GM21447 (cell line): ENCODE measurements at regions not wholly inside any gene's neighbourhood (a gene's known extent, or its start where the extent isn't known, plus 50 kb on each side); places are given as distances from the start of the nearest gene placed in this dataset.

Experiments used
- ATAC-seq: cut with Tn5 transposase; IDR thresholded peaks from one replicate; pipeline ENCODE4 v1.9.1; 2021; ENCODE audit not compliant: unreplicated experiment

DNA sequence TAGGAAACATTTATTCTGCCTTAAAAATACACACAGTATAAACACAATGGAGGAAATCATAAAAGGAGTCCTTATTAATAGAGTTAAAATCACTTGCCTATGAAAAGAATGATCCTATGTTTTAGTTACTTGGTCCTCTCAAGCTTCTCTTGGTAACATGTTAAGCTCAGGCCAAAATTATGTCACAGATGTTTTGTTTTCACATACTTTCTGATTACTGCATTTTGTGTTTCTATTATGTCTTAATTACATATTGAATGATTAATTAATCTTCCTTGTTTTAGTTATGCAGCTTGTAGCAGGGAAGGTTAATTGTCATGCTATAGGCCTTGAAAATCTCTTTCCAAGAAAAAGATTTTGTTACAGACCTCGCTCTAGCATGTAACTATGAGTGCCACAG is 406.0 kb downstream of the PLA2G4A start:
- no peak for ATAC-seq

DNA sequence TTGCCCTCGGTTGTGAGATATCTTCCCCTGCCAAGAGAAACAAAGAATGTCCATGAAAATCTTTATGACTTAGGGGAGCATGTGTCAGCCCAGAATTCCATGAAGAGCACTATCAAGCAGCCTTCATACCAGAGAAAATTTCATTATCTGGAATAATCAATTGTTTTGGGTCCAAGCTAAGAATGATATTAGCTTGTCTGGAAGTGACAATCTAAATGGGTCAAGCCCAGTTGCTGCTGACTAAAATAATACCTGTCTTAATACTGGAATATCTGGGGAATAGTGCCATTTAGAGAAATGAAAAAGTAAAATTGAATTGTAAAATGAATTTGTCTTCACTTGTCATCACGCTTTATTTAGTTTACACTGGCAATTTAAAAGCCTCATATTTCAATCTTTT is 407.4 kb downstream of the PLA2G4A start:
- no peak for ATAC-seq

DNA sequence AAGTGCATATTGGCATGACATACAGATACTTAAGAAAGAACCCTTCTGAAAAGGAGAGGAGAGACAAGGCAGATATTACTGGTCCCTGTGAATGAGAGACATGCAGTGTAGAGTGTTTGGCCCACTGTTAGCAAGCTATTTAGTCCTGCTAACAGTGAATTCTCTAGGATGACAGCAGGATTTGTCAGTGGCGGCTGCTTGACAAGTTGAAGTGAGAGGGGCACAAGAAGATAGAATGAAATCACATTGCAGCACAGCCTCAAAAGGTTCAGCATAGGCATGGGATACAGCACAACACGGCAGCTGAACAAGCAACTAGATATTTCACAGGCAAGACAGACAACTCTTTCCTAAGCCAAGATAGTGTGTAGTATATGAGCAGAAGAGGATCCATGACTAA is 407.9 kb downstream of the PLA2G4A start:
- no peak for ATAC-seq

GRCh38 chr1:187237542-187237941 is 408.8 kb downstream of the PLA2G4A start:
- ATAC-seq = no peak

DNA sequence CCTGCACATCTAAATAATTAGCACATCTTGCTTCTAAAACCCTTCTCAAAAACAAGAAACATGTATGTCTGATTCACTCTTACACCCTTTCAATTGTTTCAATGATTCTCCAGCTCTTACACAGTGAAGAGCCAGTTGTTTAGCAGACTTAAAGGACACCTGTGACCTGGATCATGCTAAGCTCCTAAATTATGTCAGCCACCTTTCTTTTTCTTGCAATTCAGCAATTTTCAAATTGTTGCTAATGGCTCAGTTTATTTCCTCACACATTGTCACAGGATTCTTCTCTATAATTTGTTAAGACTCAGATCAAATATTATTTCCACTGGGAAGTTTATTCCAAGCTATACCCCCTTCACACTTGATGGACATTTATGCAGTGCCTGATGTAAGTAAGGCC is 413.2 kb downstream of the PLA2G4A start:
- ATAC-seq = no peak

GRCh38 chr1:187244623-187245022 is 415.9 kb downstream of the PLA2G4A start:
- ATAC-seq = no peak

GRCh38 chr1:187245201-187245600 is 416.5 kb downstream of the PLA2G4A start:
- no peak for ATAC-seq

DNA sequence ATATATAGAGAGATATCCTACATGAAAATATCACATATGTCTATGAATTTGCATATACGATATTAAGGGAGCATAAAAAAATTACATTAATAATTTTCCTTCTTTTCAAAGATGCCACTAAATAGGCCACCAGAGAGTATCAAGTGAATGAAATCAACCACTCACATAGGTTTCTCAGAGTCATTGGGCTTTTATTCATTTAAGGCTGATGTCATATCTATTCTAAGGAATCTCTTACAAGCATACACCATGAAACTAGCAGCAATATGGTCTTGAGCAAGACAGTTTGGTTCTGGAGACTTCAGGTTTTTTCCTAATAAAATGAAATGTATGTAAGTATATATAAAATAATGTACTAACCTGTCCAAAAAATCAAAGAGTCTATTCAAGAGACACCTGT is 420.4 kb downstream of the PLA2G4A start:
- no peak for ATAC-seq

DNA sequence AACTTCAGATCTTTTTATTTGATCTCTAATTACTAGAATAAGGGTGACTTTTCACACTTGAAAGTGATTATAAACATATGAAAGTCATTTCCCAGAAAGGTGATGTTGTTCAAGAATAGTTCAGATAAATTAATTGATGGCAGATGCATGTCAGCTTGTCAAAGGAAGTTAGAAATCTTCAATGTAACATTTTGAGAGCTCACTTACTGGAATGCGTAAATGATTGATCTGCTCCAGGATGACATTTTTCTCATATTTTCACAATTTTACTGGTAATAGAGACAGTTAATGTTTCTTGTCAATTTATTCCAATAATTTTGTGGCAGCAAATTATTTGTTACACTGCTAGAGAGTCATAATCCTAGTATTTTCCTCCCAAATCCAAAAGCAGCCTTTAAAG is 424.2 kb downstream of the PLA2G4A start:
- no peak for ATAC-seq

GRCh38 chr1:187257476-187257875 is 428.7 kb downstream of the PLA2G4A start:
- no peak for ATAC-seq

DNA sequence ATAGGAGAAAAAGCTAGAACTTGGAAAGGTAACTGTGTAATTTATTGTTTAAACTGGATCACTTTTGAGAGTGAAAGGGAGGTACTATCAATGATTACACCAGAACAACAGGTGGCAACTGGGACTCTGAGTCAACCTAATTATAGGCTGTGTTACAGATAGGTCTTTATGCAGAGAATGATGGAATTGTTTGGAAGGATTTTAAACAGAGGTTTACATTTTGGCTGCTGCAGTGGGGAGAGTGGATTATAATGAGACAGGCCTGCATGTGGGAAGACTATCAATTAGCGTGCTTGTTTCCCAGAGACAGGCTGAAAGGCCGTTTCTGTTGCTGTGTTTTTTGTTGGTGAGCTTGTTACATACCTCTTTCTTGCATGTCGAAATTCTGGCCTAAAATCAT is 432.9 kb downstream of the PLA2G4A start:
- no peak for ATAC-seq

- ATAC-seq = no peak
Observed at GRCh38 chr1:187262731-187263130, 434.0 kb downstream of the PLA2G4A start.

DNA sequence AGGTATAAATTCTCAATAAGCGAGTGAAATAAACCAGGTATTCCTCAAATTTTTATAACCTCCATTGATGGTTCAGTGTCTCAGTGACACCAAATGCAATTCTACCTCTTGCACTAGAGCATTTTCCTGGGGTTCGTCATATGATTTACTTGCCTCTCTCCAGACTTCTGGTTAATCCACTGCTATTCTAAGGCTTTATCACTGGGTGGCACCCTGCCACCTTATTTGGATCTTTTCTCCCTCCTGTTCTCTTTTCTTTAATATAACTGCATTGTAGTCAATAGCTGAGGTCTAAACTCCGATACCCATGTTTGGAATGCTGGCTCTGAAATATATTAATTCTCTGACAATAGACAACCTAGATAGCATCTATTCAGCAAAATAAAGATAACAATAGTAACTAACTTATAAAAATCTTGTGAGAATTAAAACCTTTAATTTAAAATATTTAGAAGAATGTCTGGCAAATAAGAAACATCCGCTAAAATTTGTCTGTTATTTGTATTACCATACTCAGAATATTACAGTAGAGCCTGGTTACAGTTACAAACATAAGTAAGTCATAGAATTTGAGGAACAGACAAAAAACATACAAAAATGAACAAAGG is 436.4 kb downstream of the PLA2G4A start:
- ATAC-seq = no peak

GRCh38 chr1:187266051-187266450 is 437.3 kb downstream of the PLA2G4A start:
- ATAC-seq = no peak

- no peak for ATAC-seq
Observed at GRCh38 chr1:187267827-187268226, 439.1 kb downstream of the PLA2G4A start.

GRCh38 chr1:187270256-187270655 is 441.5 kb downstream of the PLA2G4A start:
- no peak for ATAC-seq

- no peak for ATAC-seq
Observed at GRCh38 chr1:187275346-187275745, 446.6 kb downstream of the PLA2G4A start.

- no peak for ATAC-seq
Observed at GRCh38 chr1:187275985-187276575, 447.3 kb downstream of the PLA2G4A start.

- no peak for ATAC-seq
Observed at GRCh38 chr1:187276677-187277076, 447.9 kb downstream of the PLA2G4A start.

DNA sequence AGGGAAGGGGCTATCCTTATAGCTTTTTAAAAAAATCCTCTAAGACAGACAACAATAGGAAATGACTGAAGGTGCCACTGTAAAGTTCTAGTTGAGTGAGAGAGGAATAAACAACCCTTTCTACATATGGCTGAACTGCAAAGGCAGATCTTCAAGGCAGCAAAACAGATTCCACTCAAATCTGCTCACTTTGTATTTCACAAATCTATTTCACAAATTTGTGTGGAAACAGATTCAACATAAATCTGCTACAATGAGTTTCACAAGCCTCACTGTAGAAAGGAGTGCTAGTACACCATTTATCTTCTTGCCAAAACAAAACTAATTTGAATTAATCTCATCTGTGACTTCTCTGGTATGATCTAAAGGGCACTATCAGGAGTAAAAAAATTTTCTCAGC is 451.3 kb downstream of the PLA2G4A start:
- no peak for ATAC-seq

- ATAC-seq = no peak
Observed at GRCh38 chr1:187281085-187281484, 452.3 kb downstream of the PLA2G4A start.

DNA sequence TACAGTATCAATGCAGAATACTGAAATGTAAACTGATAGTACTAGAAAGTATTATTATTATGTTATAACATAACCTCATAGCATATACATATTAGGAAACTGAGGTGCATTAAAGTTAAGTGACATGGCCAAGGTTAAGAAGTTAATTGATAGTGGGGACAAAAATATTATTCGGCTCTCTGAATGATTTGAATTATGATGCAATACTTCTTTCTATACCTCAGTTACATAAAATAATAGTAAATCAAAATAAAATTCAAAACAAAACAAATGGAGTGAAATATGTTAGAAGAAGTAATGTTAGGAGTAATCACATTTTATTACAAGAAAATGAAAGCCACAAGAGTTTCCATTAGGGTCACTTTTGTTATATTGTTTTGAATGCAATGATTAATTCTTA is 455.2 kb downstream of the PLA2G4A start:
- no peak for ATAC-seq
